Spinal cord (tissue), 9 donors: ENCODE measurements at regions not wholly inside any gene's neighbourhood (a gene's known extent, or its start where the extent isn't known, plus 50 kb on each side); places are given as distances from the start of the nearest gene placed in this dataset.

Experiments
- DNase-seq, 6 donors: peaks; one replicate each; pipeline versions ENCODE4 v3.0.0 to v3.0.0-alpha.2; 2013 to 2015; ENCODE audit warnings: low spot score in 6 of 6, low read depth in 4 of 6
- H3K27ac ChIP-seq: one replicate; pipeline ENCODE4 v1.5.1; 2013; ENCODE audit warnings: low read depth, low read length, control low read depth
- H3K27me3 ChIP-seq: one replicate; pipeline ENCODE4 v1.6.1; 2013; ENCODE audit warnings: low read length; ENCODE audit not compliant: control insufficient read depth, insufficient read depth
- H3K36me3 ChIP-seq: one replicate; pipeline ENCODE4 v1.6.1; 2013; ENCODE audit warnings: low read length; ENCODE audit not compliant: control insufficient read depth, insufficient read depth
- H3K4me1 ChIP-seq: one replicate; pipeline ENCODE4 v1.6.1; 2013; ENCODE audit warnings: low read length; ENCODE audit not compliant: control insufficient read depth, insufficient read depth
- H3K4me3 ChIP-seq: one replicate; pipeline ENCODE4 v1.5.1; 2013; ENCODE audit warnings: low read depth, low read length, control low read depth
- H3K9me3 ChIP-seq: one replicate; pipeline ENCODE4 v1.6.1; 2013; ENCODE audit warnings: low read length; ENCODE audit not compliant: control insufficient read depth, insufficient read depth
- WGBS: methylation state at CpG from one replicate; pipeline ENCODE4 v1.1.5; 2013; ENCODE audit warnings: missing lambda C conversion rate; ENCODE audit not compliant: insufficient coverage; 5-methylcytosine and 5-hydroxymethylcytosine counted together
- donor health status: healthy.

DNA sequence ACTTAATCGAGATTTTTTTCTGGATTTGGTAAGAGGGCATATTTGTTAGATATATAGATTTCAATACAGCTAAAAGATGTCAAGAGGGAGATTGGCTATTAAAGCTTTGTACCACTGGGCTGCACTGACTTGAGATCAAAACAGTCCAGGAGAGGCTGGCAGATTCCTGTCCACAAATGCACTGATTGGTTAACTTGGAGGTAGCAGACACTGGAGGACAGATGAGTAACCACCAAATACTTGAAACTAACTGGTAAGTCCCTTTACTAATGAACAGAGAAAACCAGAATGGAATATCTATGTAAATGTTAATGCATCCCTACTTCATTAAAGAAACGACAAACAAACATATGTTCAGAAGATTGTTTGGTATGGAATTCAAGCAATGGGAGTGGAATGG is 416.6 kb downstream of the LRIG3 start:
- H3K4me3 ChIP-seq = no peak overlapping the region
- no peaks in the 10 kb centered on the region for H3K4me1 ChIP-seq
- H3K27ac ChIP-seq = no peak overlapping the region
- no peaks in the 10 kb centered on the region for H3K9me3 ChIP-seq
- WGBS = no CpG with 5 or more reads among the region's 2 CpGs
- no peaks in the 10 kb centered on the region for H3K27me3 ChIP-seq
- no peak for DNase-seq
- H3K36me3 ChIP-seq = no peaks in the 10 kb centered on the region

DNA sequence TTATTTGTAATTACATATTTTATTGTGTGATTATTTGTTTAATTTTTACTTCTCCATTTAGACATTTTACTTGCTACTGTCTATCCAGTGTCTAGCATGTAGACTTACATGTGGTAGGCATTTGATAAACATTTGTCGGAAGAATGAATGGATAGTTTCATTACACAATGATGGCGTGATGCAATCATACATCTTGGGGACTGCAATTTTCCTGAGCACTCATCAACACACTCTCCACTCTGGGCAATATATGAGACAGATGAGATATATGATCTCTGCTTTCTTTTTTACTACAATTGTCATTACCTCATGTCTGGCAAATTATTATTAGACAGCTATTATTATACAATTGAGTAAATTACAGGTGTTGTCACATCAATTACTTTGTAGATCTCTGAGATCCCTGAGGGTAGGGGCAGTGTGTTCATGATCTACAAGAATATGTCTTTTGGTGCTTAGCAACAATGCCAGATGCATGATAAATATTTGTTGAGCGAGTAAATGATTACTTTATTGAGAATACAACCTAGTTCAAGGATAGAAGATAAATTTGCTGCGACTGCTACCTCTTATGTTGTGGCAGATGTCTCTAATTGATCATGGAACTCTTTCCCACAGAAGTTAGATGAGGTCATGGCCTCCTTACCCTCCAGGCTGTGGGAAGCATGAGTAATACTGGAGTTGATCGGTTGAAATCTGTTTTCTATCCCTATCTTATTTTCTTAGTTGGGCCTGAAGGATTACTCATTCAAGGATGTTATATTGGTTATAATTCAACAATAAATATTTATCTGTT is 416.0 kb downstream of the LRIG3 start:
- H3K4me3 ChIP-seq = no peak overlapping the region
- no CpG with 5 or more reads among the region's 5 CpGs for WGBS
- H3K4me1 ChIP-seq = no peaks in the 10 kb centered on the region
- DNase-seq = no peak
- no peaks in the 10 kb centered on the region for H3K36me3 ChIP-seq
- H3K27ac ChIP-seq = no peak overlapping the region
- H3K9me3 ChIP-seq = no peaks in the 10 kb centered on the region
- H3K27me3 ChIP-seq = no peaks in the 10 kb centered on the region

DNA sequence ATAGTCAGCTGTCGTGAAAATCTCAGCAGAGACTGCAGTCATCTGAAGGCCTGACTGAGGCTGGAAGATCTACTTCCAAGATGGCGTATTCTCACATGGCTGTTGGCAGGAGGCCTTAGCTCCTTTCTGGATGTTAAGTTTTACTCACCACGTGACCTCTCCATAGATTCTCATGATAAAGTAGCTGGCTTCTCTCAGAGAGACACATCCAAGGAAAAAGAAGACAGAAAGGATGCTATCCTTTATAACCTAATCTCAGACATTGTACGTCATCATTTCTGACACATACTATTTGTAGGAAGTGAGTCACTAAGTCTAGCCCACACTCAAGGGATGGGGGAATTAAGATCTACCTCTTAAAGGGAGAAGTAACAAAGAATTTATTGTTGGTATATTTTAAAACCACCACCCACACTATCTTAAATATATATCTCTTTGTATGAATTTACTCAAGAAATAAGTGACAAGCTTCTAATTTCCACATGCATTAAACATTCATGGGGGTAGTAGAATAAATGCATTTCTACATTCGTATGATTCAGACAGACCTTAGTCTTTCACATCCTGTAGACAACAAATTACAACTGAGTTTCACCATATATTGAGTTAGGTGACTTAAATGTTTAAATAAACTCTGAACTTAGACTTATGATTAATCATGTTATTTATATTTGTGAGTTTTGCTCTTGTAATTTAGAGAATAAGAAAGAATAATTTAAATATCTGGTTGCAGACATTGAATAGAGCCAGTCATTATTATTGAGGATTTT is 411.0 kb downstream of the LRIG3 start:
- Histone ChIP-seq H3K36me3 (no peaks in the 10 kb centered on the region), H3K4me3 (no peak overlapping the region), H3K4me1 (no peaks in the 10 kb centered on the region), H3K9me3 (no peaks in the 10 kb centered on the region), H3K27ac (no peak overlapping the region), H3K27me3 (no peaks in the 10 kb centered on the region)
- WGBS = 100% methylated on average over 2 of the region's 5 CpGs
- no peak for DNase-seq

DNA sequence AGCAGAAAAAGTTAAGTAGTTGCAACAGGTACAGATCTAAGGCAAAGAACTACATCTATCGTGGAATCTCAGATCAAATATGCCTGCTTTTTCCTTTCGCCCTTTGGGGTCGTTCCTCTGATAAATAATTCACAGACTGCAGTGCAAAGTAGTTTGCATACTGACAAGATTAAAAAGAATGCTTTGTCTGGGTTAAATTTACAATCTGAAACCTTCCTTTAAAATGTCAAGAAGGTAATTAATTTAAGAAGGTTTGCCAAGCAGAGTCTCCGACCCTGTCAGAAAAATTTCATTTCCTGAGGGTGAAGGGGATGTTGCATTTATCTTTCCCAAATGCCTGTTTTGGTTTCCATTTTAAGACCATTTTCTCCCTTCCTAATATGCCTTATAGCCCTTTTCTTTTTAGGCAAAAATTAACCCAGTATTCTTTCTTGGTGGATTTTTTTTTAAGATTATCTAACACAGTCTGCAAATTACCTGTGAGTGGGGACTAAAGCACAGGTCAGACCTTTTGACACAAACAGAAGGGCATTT is 406.9 kb downstream of the LRIG3 start:
- Histone ChIP-seq H3K27ac (no peak overlapping the region), H3K4me1 (no peaks in the 10 kb centered on the region), H3K36me3 (no peaks in the 10 kb centered on the region), H3K27me3 (no peaks in the 10 kb centered on the region), H3K4me3 (no peak overlapping the region), H3K9me3 (no peaks in the 10 kb centered on the region)
- DNase-seq = peak in 1 of 6 donors; percentile 16
- 20% methylated on average over 2 of the region's 4 CpGs for WGBS

DNA sequence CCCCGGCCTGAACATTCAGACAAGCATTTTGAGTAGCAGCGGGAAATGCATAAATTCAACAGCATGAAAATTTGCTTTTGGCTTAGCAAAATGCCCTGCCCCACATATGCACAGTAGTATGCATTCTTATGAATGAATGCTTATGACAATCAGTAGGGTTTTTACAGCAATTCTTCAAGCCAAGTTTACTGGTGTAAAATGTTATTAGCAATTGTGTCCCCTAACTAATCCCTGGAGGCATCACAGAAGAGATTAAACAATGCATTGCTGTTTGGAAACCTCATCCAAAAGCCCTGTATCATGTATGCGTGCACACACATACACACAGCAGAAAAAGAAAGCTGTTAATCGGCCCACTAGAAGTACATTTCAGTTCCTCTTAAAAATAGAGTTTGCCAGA is 406.5 kb downstream of the LRIG3 start:
- Histone ChIP-seq H3K4me1 (no peaks in the 10 kb centered on the region), H3K4me3 (no peak overlapping the region), H3K27me3 (no peaks in the 10 kb centered on the region), H3K27ac (no peak overlapping the region), H3K36me3 (no peaks in the 10 kb centered on the region), H3K9me3 (no peaks in the 10 kb centered on the region)
- WGBS = 20% methylated on average over 1 of the region's 4 CpGs
- peak in 2 of 6 donors; percentile 61 to 80 for DNase-seq

DNA sequence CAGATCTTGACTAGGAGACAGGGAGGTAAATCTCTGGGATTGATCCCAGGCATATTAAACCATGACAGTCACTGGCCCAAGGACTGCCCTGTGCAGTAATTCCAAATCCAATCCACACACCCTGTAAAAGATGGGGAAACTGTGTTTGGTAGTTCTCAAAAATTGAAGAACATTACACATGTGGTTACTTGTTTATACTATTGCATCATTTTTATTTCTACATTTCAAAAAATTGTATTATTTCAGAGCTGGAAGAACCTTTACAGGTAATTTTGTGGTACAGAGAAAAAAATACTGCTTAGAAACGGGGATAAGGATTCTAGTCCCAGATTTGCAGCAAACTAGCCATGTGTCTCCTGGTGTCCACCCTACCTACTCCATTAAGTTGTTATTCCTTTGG is 400.5 kb downstream of the LRIG3 start:
- H3K9me3 ChIP-seq = no peaks in the 10 kb centered on the region
- H3K36me3 ChIP-seq = no peaks in the 10 kb centered on the region
- H3K4me3 ChIP-seq = no peak overlapping the region
- H3K27ac ChIP-seq = no peak overlapping the region
- no peaks in the 10 kb centered on the region for H3K4me1 ChIP-seq
- H3K27me3 ChIP-seq = no peaks in the 10 kb centered on the region
- no CpG with 5 or more reads among the region's 1 CpG for WGBS
- DNase-seq = no peak

DNA sequence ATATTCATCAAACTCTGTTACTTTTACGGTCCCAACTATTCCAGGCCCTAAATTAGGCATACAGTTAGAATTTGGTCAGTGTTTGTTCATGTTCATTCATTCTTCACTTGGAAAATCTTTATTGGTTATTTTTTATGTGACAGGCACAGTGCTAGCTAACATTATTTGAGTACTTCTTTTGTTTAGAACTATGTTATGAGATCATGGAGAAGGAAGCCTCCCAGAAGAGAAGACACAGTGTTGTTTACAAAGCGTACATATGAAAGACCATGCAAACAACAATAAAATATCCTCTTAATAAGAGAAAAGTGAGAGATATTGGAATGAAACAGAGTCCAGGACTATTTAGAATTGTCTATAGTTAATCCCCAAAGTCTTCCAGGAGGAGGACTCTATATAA is 399.2 kb downstream of the LRIG3 start:
- H3K27ac ChIP-seq = no peak overlapping the region
- no peak for DNase-seq
- H3K36me3 ChIP-seq = no peaks in the 10 kb centered on the region
- WGBS = no CpG with 5 or more reads among the region's 2 CpGs
- no peaks in the 10 kb centered on the region for H3K27me3 ChIP-seq
- no peaks in the 10 kb centered on the region for H3K9me3 ChIP-seq
- no peak overlapping the region for H3K4me3 ChIP-seq
- no peaks in the 10 kb centered on the region for H3K4me1 ChIP-seq

DNA sequence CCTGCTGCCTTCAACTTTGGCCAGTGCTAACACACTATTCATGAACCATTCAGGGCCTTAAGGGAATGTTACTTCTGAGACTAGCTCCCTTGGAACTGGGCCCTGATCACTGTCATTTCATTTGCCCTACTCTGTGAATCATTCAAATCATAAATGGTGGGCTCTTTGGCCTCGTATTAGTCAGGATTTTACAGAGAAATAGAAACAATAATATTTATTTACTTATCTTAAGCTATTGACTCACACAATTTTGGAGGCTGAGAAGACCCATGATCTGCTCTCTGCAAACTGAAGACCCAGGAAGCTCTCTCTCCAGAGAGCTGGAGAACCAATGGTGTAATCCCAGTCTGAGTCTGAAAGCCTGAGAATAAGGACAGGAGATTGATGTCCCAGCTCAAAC is 398.5 kb downstream of the LRIG3 start:
- no peak overlapping the region for H3K27ac ChIP-seq
- H3K4me3 ChIP-seq = no peak overlapping the region
- no peaks in the 10 kb centered on the region for H3K9me3 ChIP-seq
- H3K36me3 ChIP-seq = no peaks in the 10 kb centered on the region
- no CpG with 5 or more reads among the region's 1 CpG for WGBS
- no peaks in the 10 kb centered on the region for H3K27me3 ChIP-seq
- no peaks in the 10 kb centered on the region for H3K4me1 ChIP-seq
- DNase-seq = no peak

DNA sequence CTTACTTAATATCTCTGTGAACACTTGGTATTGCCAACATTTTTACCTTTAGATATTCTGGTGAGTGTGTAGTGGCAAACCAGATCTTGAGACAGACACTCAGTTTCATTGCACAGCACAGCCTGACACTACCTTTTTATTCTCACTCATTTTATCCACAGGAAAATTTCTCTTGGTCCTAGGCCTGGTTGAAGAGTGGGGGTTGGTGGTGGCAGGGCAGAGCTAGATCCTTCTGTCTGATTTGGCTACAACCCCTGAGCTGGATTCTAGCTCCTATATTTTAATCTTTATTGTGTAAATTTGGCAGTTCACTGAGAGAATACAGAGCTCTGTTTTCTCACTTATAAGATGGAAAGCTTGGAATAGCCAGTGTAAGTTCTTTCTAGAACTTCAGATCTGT is 396.9 kb downstream of the LRIG3 start:
- H3K27ac ChIP-seq = no peak overlapping the region
- no peaks in the 10 kb centered on the region for H3K9me3 ChIP-seq
- no peaks in the 10 kb centered on the region for H3K36me3 ChIP-seq
- H3K27me3 ChIP-seq = no peaks in the 10 kb centered on the region
- no peak for DNase-seq
- H3K4me3 ChIP-seq = no peak overlapping the region
- H3K4me1 ChIP-seq = no peaks in the 10 kb centered on the region

DNA sequence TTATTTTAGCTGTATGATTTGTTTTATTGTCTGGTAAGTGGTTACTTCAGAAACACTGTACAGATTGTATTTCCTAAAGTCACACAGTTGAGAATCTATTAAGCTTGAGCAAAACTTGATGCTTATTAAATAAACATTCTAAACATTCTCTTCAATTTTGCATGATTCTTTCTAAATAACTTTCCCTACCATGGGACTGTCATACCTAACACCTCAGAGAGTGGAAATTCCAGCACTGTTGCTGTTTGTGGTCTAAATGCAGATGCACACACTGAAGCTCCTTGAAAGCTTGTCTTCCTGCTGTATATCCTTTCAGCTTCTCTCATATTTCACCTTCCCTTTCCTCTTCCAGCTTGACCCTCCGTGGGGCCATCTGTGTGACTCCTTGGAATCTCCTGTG is 392.0 kb downstream of the LRIG3 start:
- H3K27me3 ChIP-seq = no peaks in the 10 kb centered on the region
- H3K4me1 ChIP-seq = no peaks in the 10 kb centered on the region
- H3K9me3 ChIP-seq = peaks cover 2% of the 10 kb centered on the region
- DNase-seq = no peak
- no peak overlapping the region for H3K27ac ChIP-seq
- H3K36me3 ChIP-seq = no peaks in the 10 kb centered on the region
- no CpG with 5 or more reads among the region's 1 CpG for WGBS
- H3K4me3 ChIP-seq = no peak overlapping the region
